Uterus (tissue), 2 donors: ENCODE measurements at regions not wholly inside any gene's neighbourhood (a gene's known extent, or its start where the extent isn't known, plus 50 kb on each side); places are given as distances from the start of the nearest gene placed in this dataset.

Source experiments
- CTCF ChIP-seq, 4 experiments: fragments of 200-600 bp in 2 of 4; fragments of 450-650 bp in 2 of 4; sonication (generic) in 2 of 4; IDR thresholded peaks; one replicate each; pipeline ENCODE4 v1.5.1; 2016 to 2019; ENCODE audit warnings: antibody characterized with exemption in 4 of 4, mild to moderate bottlenecking in 2 of 4, moderate library complexity in 1 of 4
- POLR2A ChIP-seq, 2 donors: fragments of 450-650 bp; IDR thresholded peaks; one replicate each; pipeline ENCODE4 v1.6.1; 2016; ENCODE audit warnings: antibody characterized with exemption in 2 of 2, mild to moderate bottlenecking in 1 of 2, moderate library complexity in 1 of 2

DNA sequence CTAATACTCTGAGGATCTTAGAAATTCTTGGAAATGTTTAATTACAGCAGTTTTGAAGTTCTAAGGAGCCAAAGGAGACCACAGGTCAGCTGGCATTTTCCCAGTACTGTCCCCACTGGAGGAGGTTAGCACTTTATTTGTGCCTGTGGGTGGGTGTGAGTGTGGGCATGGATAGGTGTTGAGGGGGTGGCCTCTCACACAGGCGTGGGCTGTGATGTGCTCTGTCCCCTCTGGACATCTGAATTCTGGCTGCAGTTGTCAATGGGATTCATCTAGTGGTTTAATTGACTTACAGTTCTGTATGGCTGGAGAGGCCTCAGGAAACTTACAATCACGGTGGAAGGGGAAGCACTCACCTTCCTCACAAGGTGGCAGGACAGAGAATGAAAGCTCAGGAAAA, 135.4 kb upstream of the NAMPT start:
- no peak for TF ChIP-seq CTCF (IDR thresholded peaks at IDR 0.05)
- TF ChIP-seq POLR2A (IDR thresholded peaks at IDR 0.05) = no peak
